Suppressor macrophage treated with lipopolysaccharide for 1 hour (primary cell): ENCODE measurements at regions not wholly inside any gene's neighbourhood (a gene's known extent, or its start where the extent isn't known, plus 50 kb on each side); places are given as distances from the start of the nearest gene placed in this dataset.
A peak's percentile ranks its signal among the peaks of the same experiment; 100 is the strongest.

Experiments
- DNase-seq, 3 donors: peaks; one replicate each; pipeline ENCODE4 v3.0.0-alpha.2; 2020 to 2022

- no peak for DNase-seq
Observed at GRCh38 chr13:105153611-105154010, 1381.9 kb downstream of the EFNB2 start.

GRCh38 chr13:105151639-105152038 lies 1383.8 kb downstream of the EFNB2 start:
- DNase-seq: no peak

- no peak for DNase-seq
Observed at GRCh38 chr13:105147461-105147860, 1388.0 kb downstream of the EFNB2 start.

- DNase-seq: no peak
Observed at GRCh38 chr13:105144936-105145335, 1390.5 kb downstream of the EFNB2 start.

GRCh38 chr13:105144020-105144419 lies 1391.4 kb downstream of the EFNB2 start:
- no peak for DNase-seq

GRCh38 chr13:105142556-105142955 lies 1392.9 kb downstream of the EFNB2 start:
- no peak for DNase-seq

GRCh38 chr13:105139380-105140285 lies 1395.8 kb downstream of the EFNB2 start:
- peak; percentile 80 to 86 (median 82) for DNase-seq

GRCh38 chr13:105139048-105139379 lies 1396.4 kb downstream of the EFNB2 start:
- no peak for DNase-seq

GRCh38 chr13:105135852-105136615 lies 1399.4 kb downstream of the EFNB2 start:
- no peak for DNase-seq

- no peak for DNase-seq
Observed at GRCh38 chr13:105127732-105128131, 1407.7 kb downstream of the EFNB2 start.

- DNase-seq: no peak
Observed at GRCh38 chr13:105121221-105121620, 1414.2 kb downstream of the EFNB2 start.

- no peak for DNase-seq
Observed at GRCh38 chr13:105118426-105118985, 1417.0 kb downstream of the EFNB2 start.

GRCh38 chr13:105116966-105117365 lies 1418.5 kb downstream of the EFNB2 start:
- DNase-seq: no peak

GRCh38 chr13:105112561-105112960 lies 1422.9 kb downstream of the EFNB2 start:
- no peak for DNase-seq

GRCh38 chr13:105107781-105108180 lies 1427.7 kb downstream of the EFNB2 start:
- no peak for DNase-seq

GRCh38 chr13:105105471-105105870 lies 1430.0 kb downstream of the EFNB2 start:
- no peak for DNase-seq

GRCh38 chr13:105097521-105097920 lies 1437.9 kb downstream of the EFNB2 start:
- DNase-seq: peak in 1 of 3 donors; percentile 11

- no peak for DNase-seq
Observed at GRCh38 chr13:105089858-105090643, 1445.4 kb downstream of the EFNB2 start.

- DNase-seq: no peak
Observed at GRCh38 chr13:105087945-105088344, 1447.5 kb downstream of the EFNB2 start.

- DNase-seq: no peak
Observed at GRCh38 chr13:105084931-105085330, 1450.5 kb downstream of the EFNB2 start.

GRCh38 chr13:105083992-105084391 lies 1451.5 kb downstream of the EFNB2 start:
- DNase-seq: no peak

GRCh38 chr13:105074755-105075154 lies 1460.7 kb downstream of the EFNB2 start:
- no peak for DNase-seq

- no peak for DNase-seq
Observed at GRCh38 chr13:105073041-105073440, 1462.4 kb downstream of the EFNB2 start.
